ENCODE measurements at regions not wholly inside any gene's neighbourhood (a gene's known extent, or its start where the extent isn't known, plus 50 kb on each side); places are given as distances from the start of the nearest gene placed in this dataset.

GRCh38 chr1:221907166-221907932 is 165.5 kb upstream of the DUSP10 start:
- no peak for DNase-seq

- no peak for DNase-seq
Measured at GRCh38 chr1:221905802-221906201, 163.9 kb upstream of the DUSP10 start.

DNA sequence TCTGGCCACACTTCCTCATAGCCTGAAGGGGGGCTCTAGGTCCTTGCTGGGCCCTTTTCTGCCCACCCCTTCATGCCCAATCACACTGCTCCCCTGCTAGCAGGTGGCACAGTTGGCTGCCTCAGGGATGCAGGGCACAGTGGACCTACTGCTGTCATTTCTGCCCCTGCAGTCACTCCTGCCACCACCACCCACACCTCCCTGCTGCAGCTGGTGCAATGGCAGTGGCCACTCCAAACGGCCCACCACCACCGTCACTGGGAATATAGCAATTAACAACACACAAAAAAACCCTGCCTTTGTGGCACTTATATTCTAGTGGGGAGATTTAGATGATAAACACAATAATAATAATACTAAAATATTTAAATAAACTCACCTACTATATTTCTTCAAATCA is 162.4 kb upstream of the DUSP10 start:
- no peak for DNase-seq

DNA sequence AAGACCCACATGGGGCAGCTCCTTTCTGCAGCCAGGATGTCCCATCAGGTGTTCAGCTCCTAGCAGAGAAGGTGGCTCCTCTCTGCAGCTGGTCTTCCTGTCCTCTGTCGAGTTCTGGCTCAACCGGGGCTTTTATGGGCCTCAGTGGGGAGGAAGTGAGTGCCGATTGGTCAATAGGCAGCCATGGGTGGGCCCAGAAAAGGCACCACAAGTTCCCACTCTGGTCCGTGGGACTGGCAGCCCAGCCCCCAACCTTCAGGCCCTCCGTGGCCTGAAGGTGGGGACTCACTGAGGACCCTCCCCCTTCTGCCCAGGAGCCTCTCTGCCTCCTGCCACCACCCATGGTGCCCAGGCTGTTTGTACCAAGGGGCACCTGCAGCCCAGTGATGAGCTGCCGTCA is 161.7 kb upstream of the DUSP10 start:
- no peak for DNase-seq

DNA sequence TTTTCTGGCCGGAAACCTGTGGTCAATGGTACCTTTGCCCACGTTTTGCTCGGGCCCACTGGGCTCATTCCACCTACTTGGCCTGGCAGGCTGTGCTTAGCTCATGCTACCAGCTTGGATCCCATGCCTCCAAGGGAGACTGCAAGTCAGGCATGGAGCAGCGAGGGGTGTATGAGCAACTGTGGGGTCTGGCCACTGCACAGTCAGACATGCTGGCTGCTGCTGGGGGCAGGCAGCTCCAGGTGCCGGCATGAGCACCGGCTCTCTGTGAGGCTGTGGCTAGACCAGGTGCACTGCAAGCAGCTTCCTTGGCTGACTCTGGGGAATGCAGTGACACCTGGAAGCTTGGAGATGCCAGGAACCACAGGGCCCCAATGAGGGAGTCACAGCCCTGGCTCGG is 161.1 kb upstream of the DUSP10 start:
- no peak for DNase-seq

- DNase-seq: no peak
Measured at GRCh38 chr1:221900678-221901077, 158.8 kb upstream of the DUSP10 start.

DNA sequence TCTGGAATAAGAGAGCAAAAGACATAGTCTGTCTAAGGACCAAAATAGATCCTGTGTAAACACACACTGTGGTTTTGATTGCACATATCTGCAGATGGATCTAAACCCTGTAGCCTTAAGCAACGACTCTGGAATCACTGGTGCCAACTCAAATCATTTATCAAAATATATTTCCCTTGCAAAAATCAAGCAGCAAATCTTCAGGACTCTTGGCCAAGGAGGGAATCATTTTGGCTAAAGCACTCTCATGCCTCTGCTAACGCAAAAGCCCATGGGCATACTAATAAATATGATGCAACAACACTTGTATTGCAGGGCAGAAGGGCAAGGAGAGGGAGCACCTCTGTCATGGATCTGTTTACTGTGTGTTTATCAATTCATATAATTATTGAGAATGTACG is 155.4 kb upstream of the DUSP10 start:
- peak; percentile 45 for DNase-seq

DNA sequence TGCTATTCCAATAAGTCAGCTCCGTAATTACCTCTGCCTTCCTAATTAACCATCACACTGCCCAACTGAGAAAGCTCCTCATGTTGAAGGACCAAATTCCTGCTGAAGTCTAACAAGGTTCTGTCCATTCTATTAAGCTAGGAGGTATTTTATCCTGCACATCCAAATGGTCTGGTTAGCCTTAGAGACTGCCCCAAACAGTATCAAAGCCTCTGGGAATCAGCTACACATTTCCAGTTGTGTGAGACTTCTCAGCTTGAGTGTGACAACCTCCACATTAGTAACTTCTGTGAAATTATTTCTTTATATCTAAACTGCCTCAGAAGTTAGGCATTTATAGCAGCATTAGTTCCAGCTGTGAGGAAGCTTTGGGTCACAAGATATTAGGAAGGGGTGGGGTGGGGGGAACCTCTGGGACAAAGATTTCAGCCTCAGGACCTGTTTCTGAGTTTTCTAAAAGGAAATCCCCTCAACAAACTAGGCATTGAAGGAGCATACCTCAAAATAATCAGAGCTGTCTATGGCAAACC is 150.5 kb upstream of the DUSP10 start:
- DNase-seq: peak; percentile 33

- peak; percentile 50 for DNase-seq
Measured at GRCh38 chr1:221891708-221892107, 149.8 kb upstream of the DUSP10 start.

- no peak for DNase-seq
Measured at GRCh38 chr1:221888801-221889200, 146.9 kb upstream of the DUSP10 start.

GRCh38 chr1:221888218-221888617 is 146.3 kb upstream of the DUSP10 start:
- no peak for DNase-seq

DNA sequence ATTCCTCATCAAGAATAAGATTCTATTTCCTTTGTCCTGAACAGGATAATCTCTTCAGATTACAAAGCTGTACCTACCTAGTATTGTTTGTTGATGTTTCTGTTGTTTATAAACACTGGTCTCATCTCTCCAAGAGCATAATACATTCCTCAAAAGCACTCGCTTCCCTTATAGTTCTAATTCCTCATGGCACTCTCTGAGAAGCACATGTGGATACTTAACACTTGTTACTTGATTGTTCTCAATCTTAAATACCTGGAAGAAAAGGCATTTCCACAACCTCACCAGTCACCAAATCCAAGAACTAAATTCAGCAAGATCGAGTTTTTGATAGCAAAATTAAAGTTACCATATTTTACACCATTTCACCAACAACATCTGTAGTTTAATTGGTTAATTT is 145.9 kb upstream of the DUSP10 start:
- no peak for DNase-seq

DNA sequence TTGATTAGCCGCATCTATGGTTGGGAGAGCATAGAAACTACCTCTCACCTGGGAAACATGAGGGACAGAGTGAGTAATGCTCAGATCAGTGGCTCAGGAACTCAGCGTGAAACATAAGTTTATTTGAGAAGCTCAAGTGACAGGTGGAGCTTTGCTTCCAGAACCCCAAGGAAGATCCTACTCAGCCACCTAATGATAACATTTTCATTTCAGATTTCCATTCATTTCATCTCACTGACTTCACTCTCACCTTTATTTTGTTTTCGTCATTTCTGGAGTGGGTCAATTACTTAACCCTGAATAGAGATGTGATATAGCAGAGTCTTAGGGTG is 145.5 kb upstream of the DUSP10 start:
- no peak for DNase-seq

DNA sequence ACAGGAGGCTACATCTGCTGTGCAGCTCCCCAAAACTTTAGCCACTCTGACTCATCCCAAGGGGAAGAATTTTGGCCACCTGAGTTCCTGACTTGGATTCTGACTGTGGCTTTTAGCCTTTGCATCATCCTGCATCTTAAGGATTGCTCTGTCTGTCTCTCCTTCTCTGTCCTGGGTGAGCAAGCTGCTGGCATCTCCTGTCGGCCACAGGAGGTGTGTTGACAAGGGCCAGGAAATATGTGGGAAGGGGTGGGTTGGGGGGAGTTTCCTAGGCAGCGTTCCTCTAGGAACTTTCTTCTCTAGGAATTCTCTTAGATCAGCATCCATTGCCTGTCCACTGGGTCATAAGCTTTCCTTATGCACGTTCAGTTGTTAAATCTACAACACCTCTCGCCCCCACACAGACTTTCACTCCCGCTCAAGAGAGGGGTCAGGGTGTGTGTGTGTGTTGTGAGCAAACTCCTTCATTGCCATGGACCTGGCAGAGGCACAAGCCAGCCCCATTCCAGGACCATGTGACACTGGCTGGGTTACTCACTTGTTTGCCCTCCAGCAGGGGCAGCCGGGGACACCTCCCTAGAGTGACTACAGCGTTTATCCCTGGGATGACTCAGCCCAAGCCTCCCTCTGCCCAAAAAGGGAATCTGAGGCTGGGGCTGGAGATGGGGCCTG is 145.0 kb upstream of the DUSP10 start:
- peak; percentile 93 for DNase-seq

DNA sequence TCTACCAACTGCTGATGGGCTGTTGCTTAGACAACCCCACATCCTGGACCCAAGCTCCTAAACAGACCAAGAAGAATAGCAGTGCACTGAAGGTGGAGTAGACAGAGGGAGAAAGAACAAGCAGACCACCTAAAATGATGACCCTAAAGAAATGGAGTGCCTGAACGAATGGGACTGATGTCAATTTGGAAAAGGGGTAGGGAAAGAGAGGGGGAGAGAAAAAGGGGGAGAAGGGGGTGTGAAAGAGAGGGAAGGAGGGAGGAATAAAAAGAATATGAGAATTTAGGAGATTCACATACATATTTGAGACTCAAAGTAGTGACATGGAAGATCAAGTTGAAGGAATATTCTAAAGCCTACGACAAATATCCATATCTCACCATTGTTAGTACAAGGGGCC is 144.4 kb upstream of the DUSP10 start:
- no peak for DNase-seq

- peak; percentile 38 for DNase-seq
Measured at GRCh38 chr1:221884821-221885220, 142.9 kb upstream of the DUSP10 start.

GRCh38 chr1:221881805-221882581 is 140.1 kb upstream of the DUSP10 start:
- peak; percentile 33 for DNase-seq

- no peak for DNase-seq
Measured at GRCh38 chr1:221880182-221880581, 138.3 kb upstream of the DUSP10 start.

GRCh38 chr1:221878134-221878533 is 136.2 kb upstream of the DUSP10 start:
- no peak for DNase-seq

- DNase-seq: no peak
Measured at GRCh38 chr1:221877311-221877710, 135.4 kb upstream of the DUSP10 start.

DNA sequence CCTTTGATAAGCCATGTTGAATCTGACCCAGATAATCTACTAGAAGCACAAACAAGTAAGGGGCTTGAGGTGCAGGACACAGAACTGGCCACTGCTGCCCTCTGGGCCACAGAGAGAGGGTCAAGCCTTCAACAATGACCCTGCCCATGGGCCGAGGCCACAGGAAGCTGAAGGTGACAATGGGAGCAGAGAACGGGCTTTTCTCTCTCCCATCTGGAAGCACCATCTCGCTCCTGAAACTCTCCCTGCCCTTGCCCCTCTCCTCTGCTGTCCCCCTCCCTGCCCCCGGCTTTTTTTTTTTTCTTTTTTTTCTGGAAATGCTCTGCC is 133.1 kb upstream of the DUSP10 start:
- no peak for DNase-seq

DNA sequence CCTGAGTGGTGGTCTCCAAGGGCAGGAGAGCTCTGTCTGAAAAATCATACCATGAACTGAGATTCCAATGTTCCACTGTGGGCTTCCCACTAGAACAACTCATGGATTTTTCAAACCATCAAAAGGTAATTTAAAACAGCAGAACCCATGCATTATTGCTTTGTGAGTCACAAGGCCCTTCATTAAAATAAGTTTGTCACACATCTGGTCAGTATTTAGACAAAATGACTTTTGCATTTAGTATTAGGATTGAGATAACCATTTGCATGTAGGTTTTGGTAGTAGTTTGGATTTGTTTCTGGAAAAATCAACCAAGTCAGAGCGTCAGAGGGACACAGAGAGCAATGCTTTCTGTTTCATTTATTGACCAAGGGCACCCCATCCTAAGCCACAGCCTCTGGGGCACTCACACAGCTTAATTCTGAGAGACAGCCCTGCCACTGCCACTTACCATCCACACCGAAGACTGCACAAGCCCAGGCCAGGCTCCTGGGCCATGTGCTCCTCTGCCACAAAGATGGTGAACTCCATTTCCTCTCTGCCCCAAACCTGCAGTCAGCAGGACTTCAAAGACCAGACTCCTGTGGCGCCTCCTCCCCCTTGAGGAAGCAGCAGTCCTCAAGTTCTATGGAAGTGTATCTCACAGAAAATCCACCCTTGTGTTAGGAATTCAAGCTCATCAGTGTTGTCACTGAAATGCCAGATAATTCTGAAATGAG is 132.6 kb upstream of the DUSP10 start:
- DNase-seq: peak; percentile 77

DNA sequence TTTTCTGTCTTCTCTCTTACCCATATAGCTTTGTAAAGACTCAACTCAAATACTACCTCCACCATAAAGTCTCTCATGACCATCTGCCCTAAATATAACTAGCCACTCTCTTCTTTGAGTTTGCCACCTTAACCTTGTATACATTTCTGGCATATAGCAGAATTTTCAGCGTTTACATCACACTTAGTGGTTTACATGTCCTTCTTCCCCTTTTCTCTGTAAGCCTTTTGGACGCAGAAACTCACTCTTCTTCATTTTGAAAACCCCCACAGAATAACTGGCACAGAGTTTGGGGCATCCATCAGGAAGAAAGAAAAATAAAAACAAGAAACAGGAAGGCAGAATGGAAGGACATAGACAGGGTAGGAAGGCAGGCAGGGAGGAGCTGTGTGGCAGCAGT is 131.8 kb upstream of the DUSP10 start:
- DNase-seq: no peak
